8988T (cell line): ENCODE measurements at regions not wholly inside any gene's neighbourhood (a gene's known extent, or its start where the extent isn't known, plus 50 kb on each side); places are given as distances from the start of the nearest gene placed in this dataset.

ENCODE experiments used
- DNase-seq: peaks from one replicate; pipeline ENCODE4 v3.0.0; 2011

DNA sequence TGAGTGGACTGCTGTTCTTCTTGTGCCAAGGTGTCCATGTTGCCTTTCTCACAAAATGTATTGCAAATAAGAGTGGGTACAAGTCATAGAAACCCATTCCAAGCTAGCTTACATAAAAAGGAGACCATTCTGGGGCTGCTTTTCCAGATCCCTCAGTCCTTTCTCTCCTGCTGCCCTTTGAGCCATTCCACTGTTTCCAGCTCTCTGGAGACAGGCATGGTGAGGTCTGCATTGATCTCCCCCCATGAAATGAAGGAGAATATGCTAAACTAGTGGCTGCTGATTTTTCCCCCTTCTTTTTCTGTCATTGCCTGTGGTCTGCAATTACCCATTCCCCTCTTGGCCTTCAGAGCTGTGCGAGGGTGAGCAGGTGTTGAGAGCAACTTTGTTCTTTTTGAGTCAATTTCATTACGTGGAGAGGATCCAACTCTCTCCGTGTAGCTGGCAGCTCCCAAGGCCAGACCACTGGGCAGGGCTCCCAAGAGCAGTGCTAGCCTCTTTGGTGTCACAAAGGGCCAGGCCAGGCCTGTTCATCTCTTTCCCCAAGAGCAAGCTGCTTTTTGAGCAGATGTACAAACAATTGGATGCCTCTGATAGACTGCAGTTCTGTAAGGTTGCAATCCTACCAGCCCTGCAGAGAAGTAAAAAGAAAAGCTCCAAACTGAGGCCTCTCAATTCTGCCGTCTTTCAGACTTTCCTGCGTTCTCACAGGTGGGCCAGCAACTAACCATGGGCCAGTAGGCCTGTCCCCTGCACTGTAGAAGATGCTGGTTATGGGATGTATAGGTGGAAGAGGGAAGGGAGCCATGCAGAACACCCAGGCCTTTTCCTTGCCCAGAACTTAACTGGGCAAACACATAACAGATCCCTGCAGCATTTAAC is 96.1 kb upstream of the ARMC2 start:
- DNase-seq, result no peak

DNA sequence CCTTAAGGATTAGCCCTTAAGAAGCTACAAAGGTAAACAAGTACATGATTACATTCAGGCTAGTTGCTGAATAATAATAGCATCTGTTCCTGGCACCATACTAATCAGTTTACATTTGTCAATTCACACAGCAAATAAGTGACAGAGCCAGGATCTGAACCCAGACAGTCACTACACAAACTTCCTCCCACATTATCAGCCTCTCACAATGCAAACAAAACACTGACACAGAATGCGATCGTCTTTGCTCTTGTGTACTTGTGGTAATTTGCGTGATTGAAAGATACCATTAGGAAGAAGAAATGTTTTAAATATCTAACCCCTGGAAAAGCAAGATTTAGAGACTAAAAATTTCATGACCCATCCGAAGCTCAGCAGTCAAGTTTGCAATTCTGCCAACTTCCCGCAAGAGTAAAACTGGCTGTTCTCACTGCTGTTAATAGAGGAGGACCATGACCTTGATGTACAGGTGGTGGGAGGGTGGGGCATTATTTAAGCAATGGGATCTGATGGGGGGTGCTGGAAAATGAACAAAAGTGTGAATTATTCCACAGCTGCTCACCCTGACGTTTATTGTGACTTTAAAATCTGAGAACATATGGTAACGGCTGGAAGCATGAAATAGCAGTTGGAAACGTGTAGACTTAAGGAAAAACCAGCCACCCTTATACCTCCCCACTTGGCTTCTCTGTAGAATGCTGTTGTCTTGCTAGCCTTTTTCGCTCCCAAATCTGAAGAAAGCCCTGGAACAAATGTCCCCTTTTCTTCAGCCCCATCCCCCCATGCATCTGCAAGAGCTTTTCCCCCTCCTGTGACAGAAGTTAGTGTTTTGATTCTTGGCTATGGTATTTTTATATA is 95.3 kb upstream of the ARMC2 start:
- DNase-seq, result no peak

DNA sequence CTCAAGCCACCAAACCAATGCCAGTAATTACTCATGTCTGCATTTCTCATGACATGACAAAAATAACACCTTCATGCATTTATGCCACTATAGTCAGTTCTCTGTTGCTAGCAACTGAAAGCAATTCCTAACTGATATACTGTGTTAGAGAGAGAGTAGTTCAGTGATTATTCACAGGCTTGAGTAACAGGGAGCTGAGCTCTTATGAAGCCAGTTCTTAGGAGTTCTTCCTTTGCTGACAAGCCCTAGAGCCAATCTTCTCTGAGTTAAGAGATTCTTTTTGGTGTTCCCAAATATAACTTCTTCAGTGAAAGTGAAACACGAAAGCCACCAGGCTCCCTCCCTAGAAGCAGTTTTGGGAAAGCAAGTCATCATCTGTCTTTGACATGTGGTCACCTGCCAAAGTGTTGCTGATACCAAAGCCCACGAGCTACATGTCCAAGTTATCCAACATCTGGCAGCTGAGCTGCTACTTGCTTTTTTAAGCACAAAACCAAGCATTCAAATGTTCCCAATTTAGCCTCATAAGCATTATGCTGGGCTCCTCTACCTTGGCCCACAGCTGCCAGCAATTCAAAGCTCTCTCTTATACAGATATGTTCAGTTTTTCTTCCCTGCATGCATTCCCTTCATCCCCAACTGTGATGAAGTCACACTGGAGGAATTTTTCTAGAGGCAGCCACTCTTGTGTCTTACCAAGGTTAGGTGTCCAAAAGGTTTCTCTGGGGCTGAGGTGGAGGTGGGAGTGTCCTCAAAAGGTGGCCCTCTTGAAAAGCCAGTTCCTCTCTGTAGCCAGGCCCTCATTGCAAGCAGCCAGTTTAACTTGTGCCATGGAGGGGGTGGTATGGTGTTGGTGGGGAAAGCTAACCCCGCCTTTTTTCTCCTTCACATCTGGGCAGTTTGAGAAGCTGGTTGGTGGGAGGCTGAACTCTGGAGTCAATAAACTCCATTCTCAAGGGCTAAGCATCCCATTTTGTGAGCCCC is 92.7 kb upstream of the ARMC2 start:
- no peak for DNase-seq

DNA sequence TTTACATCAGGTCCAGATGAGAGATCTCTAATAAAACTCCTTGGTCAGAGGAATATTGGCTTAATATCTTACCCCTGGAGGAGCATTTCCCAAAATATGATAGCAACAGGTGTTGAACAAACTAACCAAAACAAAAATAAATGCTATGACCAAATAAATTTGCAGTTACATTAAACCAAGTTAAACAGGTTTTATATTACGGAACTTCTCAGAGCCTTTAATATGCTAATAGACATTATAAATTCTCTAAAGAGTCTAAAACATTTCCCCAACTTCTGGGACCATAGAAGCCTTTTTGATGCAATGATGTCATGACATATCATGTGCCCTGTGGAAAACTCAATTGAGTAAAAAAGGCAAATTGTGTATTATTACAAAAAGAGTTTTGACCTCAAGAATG is 90.9 kb upstream of the ARMC2 start:
- no peak for DNase-seq

DNA sequence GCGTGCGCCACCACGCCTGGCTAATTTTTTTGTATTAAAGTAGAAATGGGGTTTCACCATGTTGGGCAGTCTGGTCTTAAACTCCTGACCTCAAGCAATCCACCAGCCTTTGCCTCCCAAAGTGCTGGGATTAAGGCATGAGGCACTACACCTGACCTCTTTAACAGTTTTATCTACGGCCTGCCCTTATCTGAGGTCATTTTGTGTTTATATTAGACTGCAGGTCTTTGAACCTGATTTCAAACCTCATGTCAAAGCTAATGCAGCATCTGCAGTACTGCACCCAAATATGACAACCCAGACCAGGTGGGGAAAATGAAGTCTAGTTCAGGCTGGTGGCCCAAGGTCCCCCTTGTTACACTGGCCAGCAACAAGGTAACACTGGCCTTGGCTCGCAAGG is 89.3 kb upstream of the ARMC2 start:
- DNase-seq, result no peak

DNA sequence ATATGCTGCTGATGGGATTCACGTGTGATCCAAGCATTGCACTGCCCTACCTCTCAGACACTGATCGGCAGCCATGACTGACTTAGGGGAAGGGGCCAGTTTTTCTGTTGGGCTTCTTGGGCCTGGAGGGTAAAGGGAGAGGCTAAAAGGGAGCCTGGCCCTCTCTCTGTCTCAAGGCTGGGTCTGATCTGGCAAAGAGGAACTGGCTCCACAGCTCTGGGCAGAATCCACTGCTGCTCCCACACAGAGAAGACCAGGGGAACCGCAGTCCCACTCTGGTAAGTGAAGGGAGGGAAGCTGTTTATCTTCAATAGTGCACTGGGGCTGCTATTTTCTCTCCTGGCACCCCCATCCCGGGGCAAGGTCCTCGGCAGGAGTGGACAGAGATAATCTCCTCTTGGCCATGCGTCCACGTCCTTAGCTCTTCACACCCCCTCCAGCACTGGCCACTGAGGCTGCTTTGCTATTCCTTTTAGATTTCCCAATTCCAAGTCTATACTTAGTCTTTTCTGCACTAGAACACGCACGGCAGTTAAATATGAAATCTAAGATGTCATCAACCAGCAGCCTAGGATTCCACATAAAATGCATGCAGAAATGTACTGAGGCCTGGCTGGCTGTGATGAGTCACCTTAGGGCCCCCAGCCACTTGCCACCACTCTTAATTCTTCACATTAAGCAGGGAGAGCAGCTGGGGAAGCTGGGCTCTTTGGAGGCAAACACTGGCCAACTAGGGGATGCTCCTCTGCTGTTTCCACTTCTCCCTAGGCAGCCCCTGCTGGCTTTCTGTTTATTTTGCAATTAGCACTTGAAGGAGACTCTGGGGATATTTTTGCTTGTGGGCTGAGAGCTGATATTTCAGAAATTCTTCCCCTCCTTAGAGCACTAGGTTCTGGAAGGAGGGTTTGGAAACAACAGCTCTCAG is 87.8 kb upstream of the ARMC2 start:
- DNase-seq, result no peak

DNA sequence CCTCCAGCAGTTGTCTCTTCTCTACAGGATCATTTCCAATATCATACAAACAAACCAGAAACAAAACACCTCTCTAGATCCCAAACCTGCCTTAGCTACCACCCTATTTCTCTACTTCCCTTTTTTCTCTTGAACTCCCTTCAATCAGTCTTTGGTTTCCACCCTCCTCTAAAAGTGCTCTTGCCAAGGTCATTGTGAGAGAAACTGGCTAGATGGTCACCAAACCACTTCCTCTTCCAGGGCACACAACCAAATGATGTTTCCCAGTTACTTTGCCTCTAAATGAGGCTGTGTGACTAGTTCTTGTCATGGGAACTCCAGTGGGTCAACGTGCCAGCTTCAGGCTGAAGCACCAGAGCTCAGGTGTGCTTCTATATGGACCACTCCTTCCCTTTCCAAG is 85.8 kb upstream of the ARMC2 start:
- DNase-seq, result no peak

DNA sequence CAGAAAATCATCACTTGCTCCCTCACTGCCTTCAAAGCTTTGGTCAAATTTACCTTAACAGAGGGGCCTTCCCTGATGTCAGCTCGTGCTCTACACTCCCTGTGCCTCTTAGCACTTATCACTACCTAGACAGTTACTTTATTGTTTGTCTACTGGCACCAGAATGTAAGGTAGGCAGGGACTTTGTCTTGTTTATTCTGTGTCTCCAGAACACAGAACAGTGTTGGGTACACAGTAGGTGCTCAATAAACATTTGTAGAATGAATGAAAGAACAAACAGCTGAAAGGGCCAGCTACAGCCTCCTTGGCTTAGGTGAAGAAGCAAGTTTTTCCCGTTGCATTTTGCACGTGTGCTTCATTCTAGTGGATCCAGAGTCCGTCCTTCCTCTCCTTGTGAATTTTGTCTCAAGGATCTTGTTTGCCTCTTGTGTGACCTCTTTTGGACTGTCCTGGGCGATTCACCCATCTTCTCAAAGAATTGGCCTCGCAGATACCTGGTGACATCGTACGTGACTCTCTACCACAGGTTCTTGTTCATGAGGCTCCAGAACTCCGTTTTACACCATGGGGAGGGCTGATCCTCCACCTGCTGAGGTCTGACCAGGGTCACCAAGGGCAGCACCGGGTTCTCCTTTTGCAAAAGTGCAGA is 84.2 kb upstream of the ARMC2 start:
- DNase-seq, result no peak

DNA sequence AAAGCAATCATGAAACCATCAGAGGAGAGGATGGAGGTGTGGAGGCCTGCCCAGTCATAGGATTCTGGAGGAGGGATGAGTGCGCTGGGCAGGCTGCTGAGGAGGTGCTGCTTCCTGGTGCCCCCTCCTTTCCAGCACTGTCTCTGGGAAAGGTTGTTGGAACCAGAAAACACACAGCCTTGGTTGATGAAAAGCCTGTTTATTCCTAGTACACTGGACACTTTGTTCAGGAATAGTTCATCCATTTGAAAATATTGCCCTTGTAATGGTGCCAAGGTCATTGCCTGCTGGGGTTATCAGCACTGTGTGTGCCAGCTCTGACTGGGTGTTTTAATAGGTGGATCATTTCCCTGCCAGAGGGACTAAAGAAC is 83.7 kb upstream of the ARMC2 start:
- DNase-seq, result no peak

DNA sequence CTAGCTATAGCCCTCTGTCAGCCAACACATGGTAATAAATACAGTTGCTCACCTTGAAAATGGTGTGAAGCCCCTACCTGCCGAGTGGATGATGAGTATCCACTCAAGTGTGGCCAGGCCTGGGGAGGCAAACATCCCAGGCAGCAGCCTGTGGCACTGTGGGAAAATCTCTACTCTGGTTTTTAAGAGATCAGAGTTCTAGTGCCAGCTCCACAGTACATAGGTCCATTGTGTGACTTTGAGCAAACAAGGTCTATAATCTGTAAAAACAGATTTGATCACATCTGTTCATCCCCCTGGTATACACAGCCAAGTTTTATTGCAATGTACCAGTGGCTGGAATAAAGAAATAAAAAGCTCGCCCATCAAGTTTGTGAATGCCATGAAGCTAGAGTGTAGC is 82.7 kb upstream of the ARMC2 start:
- DNase-seq, result no peak

DNA sequence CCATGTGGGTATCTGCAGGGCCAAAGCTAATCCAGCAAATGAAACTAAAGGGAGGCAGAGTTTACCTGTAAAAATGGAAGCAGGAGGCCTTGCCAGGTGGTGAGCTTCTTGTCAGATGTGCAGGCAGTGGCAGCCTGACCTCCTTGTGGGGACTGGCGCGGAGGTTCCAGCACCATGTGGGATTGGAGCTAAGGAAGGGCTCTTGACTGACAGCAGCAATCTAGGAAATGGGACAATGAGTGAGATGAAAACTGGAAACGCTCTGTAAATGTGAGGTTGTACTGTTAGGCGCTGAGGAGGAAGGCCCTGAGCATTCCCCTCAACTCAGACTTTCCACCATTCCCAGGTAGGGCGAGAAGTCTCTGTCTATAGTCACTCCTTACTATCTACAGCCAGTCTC is 81.8 kb upstream of the ARMC2 start:
- no peak for DNase-seq

DNA sequence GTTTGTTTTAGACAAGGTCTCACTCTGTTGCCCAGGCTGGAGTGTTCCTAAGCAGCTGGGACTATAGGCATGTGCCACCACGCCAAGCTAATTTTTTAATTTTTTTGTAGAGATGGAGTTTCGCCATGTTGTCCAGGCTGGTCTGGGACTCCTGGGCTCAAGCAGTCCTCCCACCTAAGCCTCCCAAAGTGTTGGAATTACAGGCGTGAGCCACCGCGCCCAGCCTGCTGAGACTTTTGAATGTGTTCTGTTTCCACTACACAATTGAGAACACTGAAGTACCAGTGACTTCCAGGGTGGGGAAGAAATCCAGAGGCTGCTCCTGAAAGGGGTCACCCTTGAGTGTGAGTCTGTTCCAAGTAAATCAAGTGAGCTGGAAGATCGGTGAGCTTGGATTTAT is 81.3 kb upstream of the ARMC2 start:
- DNase-seq, result no peak

DNA sequence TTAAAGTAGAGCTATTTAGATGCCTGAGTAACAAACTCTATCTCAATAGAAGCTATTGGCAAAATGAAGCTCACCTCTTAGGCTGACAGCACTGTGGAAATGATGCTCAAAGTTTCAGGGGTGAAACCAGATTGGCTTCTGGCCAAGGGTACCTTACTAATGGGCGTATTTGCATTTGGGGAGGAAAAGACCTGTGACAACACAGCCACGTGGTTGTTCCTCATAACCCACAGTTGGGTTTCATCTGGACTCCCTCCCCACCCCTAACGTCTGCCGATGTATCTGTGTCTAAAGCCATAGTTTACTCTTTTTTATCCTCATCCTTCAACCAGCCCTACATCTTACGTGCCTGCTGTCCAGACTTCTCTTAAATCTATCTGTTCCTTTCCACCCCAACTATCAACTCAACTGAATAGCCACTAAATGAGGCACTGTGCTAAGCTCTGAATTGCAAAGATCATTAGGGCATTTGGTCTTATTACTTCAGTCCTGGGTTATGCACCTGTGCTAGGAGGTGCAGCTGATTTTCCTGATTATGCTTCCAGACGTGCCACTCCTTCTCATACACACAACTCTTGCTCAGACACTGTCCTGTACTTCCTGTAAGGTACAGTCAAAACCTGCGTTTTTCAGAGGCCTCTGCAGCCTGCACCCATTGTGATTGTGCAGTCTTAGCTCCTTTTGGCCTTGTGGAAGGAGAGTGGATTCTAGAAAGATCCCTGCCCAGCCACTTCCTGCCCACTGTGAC is 80.6 kb upstream of the ARMC2 start:
- no peak for DNase-seq

DNA sequence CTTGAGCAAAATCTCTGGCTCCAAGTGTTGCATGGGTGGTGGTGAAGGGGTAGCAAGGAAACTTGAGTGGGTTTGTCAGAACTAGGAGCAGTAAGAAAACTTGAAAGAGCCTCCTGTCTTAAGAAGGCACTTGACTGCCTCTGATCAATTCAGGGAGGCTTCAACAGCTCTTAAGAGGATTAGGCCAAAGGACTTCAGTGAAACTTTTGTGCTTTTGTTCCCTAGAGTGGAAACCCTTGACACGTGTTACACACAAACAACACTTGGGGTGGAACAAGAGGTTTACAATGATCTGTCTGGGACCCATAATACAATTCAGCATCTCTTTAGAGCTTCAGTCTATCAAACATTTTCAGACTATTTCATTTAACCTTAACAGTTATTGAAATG is 80.1 kb upstream of the ARMC2 start:
- no peak for DNase-seq

DNA sequence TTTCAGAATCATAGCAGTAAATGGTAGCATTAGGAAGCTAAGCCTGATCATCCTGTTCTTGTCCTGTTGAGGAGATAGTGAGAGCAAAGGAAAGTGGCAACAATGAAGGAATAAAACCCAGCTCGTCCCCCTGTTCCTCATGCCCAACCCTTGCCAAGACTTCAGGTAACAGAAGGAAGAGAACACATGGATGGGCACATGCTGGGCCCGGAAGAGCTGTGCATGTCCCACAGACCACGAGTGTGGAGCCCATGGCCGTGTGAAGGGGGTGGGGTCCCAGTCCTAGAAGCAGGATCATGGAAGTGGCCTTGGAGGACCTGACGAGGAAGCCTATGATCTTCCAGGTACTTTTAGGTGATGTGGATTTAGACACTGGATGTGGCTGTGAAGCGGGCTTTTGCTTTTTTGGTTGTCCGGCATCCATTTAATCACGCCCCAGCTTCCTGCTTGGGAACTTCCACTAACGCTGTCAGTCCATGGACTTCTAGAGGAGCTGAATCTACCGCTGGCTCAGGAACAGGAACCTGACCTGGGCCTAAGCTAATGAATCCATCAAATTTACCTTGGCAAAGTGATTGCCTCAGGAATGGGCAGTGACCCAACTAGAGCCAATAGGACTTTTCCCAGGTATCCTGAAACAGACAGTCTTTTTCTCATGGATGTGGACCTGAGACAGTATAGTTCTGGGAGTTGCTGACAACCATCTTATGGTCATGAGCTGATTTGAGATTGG is 79.3 kb upstream of the ARMC2 start:
- no peak for DNase-seq

DNA sequence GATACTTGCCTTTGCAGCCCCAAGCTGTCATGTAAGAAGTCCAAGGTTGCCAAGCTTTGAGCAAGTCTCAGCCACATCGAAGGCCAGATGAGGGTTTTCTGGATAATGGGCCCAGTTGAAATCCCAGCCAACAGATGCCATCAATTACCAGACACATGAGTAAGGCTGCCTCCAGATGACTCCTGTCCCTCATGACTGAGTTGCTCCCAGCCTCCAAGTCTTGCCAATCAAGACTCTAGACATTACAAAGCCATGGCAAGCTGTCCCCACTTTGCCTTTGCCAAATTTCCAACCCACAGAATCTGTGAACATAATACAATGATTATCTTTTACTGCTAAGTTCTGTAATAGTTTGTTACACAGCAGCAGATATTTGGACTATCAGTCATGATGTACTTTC is 76.8 kb upstream of the ARMC2 start:
- DNase-seq, result no peak

DNA sequence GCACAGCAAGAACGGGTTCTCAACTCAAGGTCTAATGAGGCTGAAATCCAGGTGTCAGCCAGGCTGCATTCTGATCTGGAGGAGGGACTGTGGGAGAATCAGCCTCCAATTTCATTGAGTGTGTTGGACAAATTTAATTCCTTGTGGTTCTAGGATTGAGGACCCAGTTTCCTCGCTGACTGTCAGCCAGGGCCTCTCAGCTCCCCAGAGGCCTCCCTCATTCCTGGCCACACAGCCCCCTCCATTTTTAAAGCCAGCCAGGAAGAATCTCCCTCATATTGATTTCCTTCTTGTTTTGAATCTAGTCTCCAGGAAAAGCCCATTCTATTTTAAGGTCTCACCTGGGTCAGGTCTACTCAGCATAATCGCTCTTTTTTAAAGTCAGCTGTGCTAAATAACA is 73.7 kb upstream of the ARMC2 start:
- DNase-seq, result no peak

DNA sequence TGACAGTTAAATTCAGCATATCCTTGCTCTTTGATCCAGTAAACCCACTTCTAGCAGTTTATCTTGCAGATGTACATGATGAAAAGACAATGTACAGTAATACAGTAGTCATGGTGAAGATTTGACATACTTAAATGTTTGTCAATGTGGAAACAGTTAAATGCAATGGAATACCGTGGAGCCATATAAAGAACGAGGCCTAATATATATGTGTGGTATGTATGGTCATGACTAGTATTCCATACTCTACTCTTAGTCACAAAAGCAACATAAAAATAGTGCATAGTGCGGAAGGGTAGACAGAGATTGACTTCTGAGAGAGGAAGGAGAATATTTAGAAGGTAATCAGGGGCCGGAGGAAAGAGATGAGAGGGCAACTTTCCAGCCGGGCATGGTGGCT is 70.7 kb upstream of the ARMC2 start:
- no peak for DNase-seq

DNA sequence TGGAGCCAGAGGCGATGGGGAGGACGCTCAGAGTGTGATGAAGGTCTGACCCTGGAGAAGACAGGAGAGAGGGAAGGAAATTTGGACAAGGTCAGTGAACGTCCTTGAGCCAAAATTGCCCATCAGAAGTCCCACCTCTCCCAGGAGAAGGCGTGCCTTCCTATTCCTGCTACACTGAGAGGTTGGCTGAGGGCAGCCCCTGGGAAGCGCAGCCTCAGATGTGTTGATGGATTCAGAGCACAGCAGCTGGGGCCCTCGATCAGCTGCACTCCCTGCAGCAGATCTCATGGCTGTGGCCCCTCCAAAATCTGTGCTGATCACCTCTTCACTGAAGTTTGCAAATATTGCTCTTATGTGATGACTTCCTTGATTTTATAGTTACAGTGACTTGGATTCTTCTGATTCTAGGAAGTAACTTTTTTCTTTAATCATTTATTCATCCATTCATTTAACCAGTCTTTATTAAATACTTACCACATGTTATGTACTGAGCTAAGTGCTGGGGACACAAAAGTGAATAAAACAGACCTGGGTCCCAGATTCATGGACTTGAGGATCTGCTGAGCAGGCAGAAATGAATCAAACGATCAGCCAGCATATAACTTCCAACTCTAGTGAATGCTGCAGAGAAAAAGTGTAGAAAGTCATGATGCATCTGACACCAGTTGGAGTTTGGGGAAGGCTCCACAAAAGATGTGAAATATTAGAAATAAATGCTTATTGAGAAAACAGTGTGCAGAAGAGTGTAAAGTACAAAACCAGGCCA is 69.6 kb upstream of the ARMC2 start:
- no peak for DNase-seq
